Mucosa of rectum (tissue), 2 donors: ENCODE measurements at regions not wholly inside any gene's neighbourhood (a gene's known extent, or its start where the extent isn't known, plus 50 kb on each side); places are given as distances from the start of the nearest gene placed in this dataset.

ENCODE experiments used
- H3K27ac ChIP-seq, 2 donors: one replicate each; pipeline ENCODE4 v1.7.0; 2013; ENCODE audit warnings: inconsistent platforms in 2 of 2, low read depth in 2 of 2, low read length in 2 of 2
- H3K27me3 ChIP-seq, 2 donors: one replicate each; pipeline ENCODE4 v1.7.0; 2013; ENCODE audit warnings: low read length in 2 of 2; ENCODE audit not compliant: control insufficient read depth in 2 of 2, insufficient read depth in 2 of 2
- H3K36me3 ChIP-seq, 2 donors: one replicate each; pipeline ENCODE4 v1.7.0; 2013; ENCODE audit warnings: low read length in 2 of 2; ENCODE audit not compliant: control insufficient read depth in 2 of 2, insufficient read depth in 2 of 2
- H3K4me1 ChIP-seq, 2 donors: one replicate each; pipeline ENCODE4 v1.7.0; 2013; ENCODE audit warnings: low read length in 2 of 2, mild to moderate bottlenecking in 1 of 2; ENCODE audit not compliant: control insufficient read depth in 2 of 2, insufficient read depth in 2 of 2
- H3K4me3 ChIP-seq, 2 donors: one replicate each; pipeline ENCODE4 v1.7.0; 2013; ENCODE audit warnings: low read length in 2 of 2
- H3K9ac ChIP-seq, 2 donors: one replicate each; pipeline ENCODE4 v1.7.0; 2013; ENCODE audit warnings: low read length in 2 of 2, low read depth in 1 of 2, mild to moderate bottlenecking in 1 of 2
- H3K9me3 ChIP-seq, 2 donors: one replicate each; pipeline ENCODE4 v1.7.0; 2013; ENCODE audit warnings: low read length in 2 of 2; ENCODE audit not compliant: control insufficient read depth in 2 of 2
- donor health status: healthy.
- donor health status: Normal muscosa, but diverticular disease.

DNA sequence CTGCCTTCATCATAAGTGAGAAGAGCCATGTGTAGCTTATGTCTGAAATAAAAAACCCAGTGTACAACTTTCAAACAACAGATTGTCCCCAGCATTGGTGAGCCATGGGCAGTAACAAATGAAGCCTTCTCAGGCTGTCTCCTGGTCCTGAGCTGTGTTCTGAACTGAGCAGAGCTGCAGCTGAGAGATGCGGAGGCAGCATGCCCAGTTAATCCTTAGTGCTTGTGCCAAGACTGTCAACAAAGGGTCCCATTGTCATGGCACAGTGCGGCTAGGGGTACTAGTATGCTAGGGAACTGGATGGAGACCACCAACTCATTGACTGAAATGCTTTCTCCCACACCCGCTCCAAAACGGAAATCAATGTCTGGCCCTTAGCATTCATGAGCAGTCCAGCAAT, 154.3 kb downstream of the RMST start:
- Histone ChIP-seq H3K9me3 (no peaks in the 10 kb centered on the region), H3K4me3 (no peak overlapping the region), H3K36me3 (no peaks in the 10 kb centered on the region), H3K4me1 (no peaks in the 10 kb centered on the region), H3K27me3 (no peaks in the 10 kb centered on the region), H3K9ac (no peak overlapping the region), H3K27ac (no peak overlapping the region)

DNA sequence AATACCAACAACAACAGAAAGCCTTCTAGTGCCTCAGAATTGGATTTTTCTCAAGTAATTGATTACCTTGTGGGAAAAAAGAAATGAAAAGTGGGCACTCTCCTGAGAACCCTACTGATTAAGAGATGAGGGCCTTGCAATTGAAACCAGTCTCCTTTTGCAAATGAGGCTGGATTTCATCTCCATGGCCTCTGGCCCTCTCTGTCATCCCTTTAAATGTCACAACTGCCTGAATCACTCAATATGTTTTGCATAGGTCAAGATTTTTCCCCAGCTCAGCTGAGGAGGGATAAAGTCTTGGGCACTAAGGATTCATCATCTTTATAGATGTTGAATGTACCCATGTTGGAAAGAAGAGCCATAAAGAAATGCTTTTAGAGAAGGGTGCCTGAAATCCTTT, 166.4 kb downstream of the RMST start:
- Histone ChIP-seq H3K9me3 (peaks cover 0 to 2% of the 10 kb centered on the region in 2 donors), H3K4me3 (no peak overlapping the region), H3K27me3 (no peaks in the 10 kb centered on the region), H3K27ac (no peak overlapping the region), H3K9ac (no peak overlapping the region), H3K4me1 (no peaks in the 10 kb centered on the region), H3K36me3 (no peaks in the 10 kb centered on the region)

DNA sequence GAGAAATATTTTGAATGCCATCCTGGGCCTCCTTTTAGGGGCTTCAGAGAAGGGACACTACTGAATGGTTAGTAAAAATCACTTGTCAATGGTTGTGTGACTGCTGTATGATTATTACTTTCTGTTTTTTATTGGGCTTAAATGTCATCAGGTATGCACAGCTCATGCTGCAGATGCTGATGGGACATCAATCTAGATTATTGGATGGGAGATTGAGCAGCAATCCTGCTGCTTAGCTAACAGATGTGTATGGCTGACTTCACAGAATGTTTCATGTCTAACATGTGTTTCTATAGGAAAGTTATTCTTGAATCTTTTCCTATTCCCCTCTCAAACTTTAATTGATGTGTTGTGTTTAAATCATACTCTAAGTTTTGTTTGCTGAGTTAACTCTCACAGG, 166.8 kb downstream of the RMST start:
- Histone ChIP-seq H3K27ac (no peak overlapping the region), H3K4me3 (no peak overlapping the region), H3K9ac (no peak overlapping the region), H3K27me3 (no peaks in the 10 kb centered on the region), H3K4me1 (no peaks in the 10 kb centered on the region), H3K9me3 (peaks cover 0 to 2% of the 10 kb centered on the region in 2 donors), H3K36me3 (no peaks in the 10 kb centered on the region)

DNA sequence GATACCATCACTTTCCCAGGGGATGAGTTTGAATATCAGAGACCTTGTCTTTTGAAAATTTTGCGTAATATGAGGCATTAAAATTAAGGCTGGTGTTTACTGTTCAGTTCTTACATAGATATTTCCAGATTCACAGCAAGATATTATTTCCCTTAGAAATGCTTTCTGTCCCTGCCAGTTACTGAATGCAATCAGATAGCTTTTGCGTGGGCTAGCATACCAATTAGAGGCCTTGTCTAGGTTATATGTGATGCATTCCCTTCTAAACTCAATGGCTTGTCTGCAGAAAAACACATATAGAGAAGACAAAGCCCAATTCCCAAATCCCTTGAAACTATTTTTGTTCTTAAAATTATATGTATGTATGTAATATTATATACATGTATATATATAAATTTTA, 167.8 kb downstream of the RMST start:
- Histone ChIP-seq H3K27me3 (no peaks in the 10 kb centered on the region), H3K4me1 (no peaks in the 10 kb centered on the region), H3K27ac (no peak overlapping the region), H3K9ac (no peak overlapping the region), H3K4me3 (no peak overlapping the region), H3K36me3 (no peaks in the 10 kb centered on the region), H3K9me3 (peaks cover 0 to 2% of the 10 kb centered on the region in 2 donors)

DNA sequence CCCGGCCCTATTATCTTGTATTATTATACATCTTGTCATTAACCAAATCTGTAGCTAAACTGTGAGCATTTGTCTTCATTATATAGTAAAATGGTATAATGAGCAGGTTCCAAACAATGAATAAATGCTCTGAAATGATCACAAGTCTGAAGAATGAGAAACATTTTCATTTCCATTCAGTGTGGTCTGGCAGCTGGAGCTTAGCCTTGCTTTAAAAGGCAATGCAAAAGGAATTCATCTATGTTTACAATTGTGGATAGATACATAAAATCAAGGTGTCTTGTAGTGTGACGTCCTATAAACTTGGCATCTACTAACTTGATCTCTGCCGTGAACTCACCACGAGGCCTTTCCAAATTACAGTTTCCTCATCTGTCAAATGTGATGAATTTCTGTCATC, 168.3 kb downstream of the RMST start:
- no peak overlapping the region for H3K9ac ChIP-seq
- H3K4me1 ChIP-seq = no peaks in the 10 kb centered on the region
- no peaks in the 10 kb centered on the region for H3K36me3 ChIP-seq
- H3K27me3 ChIP-seq = no peaks in the 10 kb centered on the region
- H3K27ac ChIP-seq = no peak overlapping the region
- H3K9me3 ChIP-seq = peaks cover 0 to 2% of the 10 kb centered on the region in 2 donors
- no peak overlapping the region for H3K4me3 ChIP-seq

DNA sequence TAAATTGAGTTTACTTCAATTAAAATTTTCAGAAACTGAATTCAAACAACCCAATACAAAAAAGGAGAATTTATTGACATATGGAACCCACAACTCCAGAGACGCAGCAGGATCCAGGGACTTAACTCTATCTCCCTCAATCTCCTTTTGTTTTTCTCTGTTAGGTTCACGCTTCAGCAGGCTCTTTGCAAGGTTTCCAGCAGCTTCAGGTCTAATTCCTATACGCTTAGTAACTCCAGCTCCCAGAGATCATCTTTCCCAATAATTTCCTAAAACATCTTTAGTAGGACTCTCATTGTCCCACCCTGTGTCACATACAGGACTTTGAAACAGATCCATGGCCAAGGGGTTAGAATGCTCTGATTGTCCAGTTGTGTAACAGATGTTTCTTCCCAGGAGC, 175.2 kb downstream of the RMST start:
- Histone ChIP-seq H3K27me3 (no peaks in the 10 kb centered on the region), H3K9me3 (no peaks in the 10 kb centered on the region), H3K36me3 (no peaks in the 10 kb centered on the region), H3K9ac (no peak overlapping the region), H3K27ac (no peak overlapping the region), H3K4me1 (no peaks in the 10 kb centered on the region), H3K4me3 (no peak overlapping the region)

DNA sequence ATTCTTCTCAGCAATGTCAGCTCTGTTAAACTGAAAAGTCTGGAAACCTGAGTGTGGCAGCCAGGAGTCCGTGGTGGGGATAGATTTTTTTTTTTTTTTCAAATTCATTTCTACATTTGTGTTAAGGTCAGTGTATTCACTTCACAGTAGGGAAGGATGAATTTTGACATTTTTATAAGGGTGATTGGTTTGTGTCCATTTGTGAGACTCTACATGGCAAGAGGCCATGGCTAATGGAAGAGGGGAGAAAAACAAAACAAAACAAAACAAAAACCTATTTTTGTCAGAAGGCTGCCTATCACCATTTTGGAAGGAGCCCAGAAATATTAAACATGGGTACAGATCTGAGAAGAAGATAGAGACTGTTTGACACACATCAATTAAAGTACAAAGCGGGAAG, 176.1 kb downstream of the RMST start:
- Histone ChIP-seq H3K27ac (no peak overlapping the region), H3K4me3 (no peak overlapping the region), H3K9me3 (no peaks in the 10 kb centered on the region), H3K9ac (no peak overlapping the region), H3K36me3 (no peaks in the 10 kb centered on the region), H3K27me3 (no peaks in the 10 kb centered on the region), H3K4me1 (no peaks in the 10 kb centered on the region)

DNA sequence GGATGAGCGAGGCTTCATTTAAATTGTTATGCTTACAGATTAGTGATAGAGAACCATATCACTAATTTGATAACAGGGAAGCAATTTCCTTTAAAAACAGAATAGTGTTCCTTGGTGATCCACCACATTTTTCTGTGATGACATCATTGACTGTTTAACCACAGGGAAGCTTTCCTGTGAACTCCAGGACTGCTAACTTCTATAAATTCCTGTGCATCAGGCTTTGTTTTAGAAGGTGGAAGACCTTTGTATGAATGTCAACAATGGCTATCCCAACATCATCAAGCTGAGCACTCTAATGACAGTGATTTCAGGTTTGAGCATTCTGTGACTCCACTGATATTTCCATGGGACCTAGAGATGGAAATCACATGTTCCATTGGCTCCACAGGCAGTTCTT, 177.1 kb downstream of the RMST start:
- Histone ChIP-seq H3K9ac (no peak overlapping the region), H3K4me3 (no peak overlapping the region), H3K27ac (no peak overlapping the region), H3K27me3 (no peaks in the 10 kb centered on the region), H3K36me3 (no peaks in the 10 kb centered on the region), H3K4me1 (no peaks in the 10 kb centered on the region), H3K9me3 (no peaks in the 10 kb centered on the region)

DNA sequence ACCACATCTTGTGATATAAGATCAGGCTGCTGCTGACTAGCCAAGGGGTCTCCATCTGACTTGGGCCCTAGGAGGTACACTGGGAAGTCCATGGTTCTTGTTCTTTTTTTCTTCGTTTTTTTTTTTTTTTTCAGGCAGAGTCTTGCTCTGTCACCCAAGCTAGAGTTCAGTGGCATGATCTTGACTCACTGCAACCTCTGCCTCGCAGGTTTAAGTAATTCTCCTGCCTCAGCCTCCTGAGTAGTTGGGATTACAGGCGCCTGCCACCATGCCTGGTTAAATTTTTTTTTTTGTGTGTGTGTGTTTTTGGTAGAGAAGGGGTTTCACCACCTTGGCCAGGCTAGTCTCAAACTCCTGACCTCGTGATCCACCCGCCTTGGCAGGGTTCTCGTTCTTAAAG, 178.2 kb downstream of the RMST start:
- no peak overlapping the region for H3K4me3 ChIP-seq
- no peak overlapping the region for H3K9ac ChIP-seq
- no peaks in the 10 kb centered on the region for H3K36me3 ChIP-seq
- no peaks in the 10 kb centered on the region for H3K27me3 ChIP-seq
- no peaks in the 10 kb centered on the region for H3K9me3 ChIP-seq
- no peak overlapping the region for H3K27ac ChIP-seq
- H3K4me1 ChIP-seq = no peaks in the 10 kb centered on the region

DNA sequence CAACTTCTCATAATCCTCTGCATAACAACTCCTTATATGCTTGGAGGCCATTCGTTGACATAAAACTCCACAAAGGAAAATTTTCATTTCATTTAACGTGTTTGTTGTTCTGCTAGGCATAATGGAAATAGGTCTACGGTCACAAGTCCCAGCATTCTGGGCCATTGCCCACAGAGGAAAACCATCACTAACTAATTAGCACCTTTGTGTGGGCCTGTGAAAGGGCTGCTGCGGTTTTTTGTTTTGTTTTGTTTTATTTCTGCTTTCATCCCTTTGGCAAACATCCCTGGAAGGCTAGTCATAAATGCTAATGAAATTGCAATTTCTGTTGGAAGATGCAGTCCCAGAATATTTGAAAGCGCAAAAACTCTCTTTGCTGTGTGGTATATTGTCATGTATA, 180.3 kb downstream of the RMST start:
- H3K4me1 ChIP-seq = no peaks in the 10 kb centered on the region
- H3K9me3 ChIP-seq = no peaks in the 10 kb centered on the region
- H3K4me3 ChIP-seq = no peak overlapping the region
- no peaks in the 10 kb centered on the region for H3K27me3 ChIP-seq
- H3K36me3 ChIP-seq = no peaks in the 10 kb centered on the region
- H3K27ac ChIP-seq = no peak overlapping the region
- H3K9ac ChIP-seq = no peak overlapping the region

DNA sequence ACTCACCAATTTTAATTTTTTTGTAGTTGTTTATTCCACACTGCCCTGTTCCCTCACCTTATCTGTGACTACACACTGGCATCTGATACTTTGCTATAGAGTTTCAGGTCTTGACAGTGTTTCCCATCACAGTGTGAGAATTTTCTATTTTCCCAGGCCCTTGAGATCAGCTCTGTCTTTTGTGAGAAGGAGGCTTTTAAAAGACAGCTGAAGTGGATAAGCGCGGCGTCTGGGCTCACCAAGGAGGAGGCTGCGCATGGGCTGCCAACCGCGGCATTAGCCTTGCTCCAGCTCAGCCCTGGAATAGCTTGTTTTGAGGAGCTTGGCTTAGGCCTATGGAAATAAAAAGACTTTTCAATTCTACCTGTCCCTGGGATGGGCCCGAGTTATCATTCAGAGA, 181.3 kb downstream of the RMST start:
- no peak overlapping the region for H3K9ac ChIP-seq
- H3K36me3 ChIP-seq = no peaks in the 10 kb centered on the region
- H3K4me1 ChIP-seq = no peaks in the 10 kb centered on the region
- H3K4me3 ChIP-seq = no peak overlapping the region
- no peak overlapping the region for H3K27ac ChIP-seq
- no peaks in the 10 kb centered on the region for H3K27me3 ChIP-seq
- H3K9me3 ChIP-seq = no peaks in the 10 kb centered on the region
